ENCODE measurements at regions not wholly inside any gene's neighbourhood (a gene's known extent, or its start where the extent isn't known, plus 50 kb on each side); places are given as distances from the start of the nearest gene placed in this dataset.

DNA sequence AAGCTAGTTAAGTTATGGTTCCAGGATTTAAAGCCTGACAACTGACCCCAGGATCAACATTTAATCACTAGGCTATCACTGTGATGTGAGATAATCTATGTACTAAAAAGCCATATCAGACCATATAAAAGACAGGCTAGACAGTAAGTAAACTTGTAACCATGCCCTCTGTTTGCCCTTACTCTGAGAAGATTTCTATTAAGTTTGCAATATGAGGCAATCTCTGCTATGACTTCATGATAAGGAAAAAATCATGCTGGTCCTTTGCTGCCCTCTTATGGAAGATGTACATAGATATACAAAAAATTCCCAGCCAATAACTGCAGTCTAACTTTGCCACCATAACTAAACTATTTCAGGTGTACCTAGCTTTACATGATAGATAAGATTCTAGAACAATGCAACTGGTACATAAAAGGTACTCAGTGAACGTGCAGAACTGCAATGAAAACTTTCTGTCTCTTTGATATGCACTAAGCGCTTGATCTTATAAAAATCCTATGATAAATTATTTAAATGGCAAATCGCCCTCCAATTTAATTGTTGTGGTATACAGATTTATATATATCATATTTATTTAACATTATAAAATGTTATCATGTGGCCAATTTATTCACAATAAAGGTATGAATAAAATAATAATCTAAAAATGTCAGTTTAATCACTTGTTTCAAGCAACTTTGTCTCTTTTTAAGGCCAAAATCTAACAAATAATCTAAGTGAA lies 70.5 kb downstream of the FAM217A start:
- TF ChIP-seq MAZ (IDR thresholded peaks at IDR 0.05; ENCODE audit: borderline replicate concordance, low read depth, low read length) = no peak
- no peak for TF ChIP-seq POLR2A (IDR thresholded peaks at IDR 0.05; ENCODE audit: low read depth, low read length)
- TF ChIP-seq, protein P1, sequence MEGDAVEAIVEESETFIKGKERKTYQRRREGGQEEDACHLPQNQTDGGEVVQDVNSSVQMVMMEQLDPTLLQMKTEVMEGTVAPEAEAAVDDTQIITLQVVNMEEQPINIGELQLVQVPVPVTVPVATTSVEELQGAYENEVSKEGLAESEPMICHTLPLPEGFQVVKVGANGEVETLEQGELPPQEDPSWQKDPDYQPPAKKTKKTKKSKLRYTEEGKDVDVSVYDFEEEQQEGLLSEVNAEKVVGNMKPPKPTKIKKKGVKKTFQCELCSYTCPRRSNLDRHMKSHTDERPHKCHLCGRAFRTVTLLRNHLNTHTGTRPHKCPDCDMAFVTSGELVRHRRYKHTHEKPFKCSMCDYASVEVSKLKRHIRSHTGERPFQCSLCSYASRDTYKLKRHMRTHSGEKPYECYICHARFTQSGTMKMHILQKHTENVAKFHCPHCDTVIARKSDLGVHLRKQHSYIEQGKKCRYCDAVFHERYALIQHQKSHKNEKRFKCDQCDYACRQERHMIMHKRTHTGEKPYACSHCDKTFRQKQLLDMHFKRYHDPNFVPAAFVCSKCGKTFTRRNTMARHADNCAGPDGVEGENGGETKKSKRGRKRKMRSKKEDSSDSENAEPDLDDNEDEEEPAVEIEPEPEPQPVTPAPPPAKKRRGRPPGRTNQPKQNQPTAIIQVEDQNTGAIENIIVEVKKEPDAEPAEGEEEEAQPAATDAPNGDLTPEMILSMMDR (conservative IDR thresholded peaks at IDR 0.05; ENCODE audit: low read depth, low read length) = peak; percentile 84
- TF ChIP-seq RCOR1 (IDR thresholded peaks at IDR 0.05; ENCODE audit: insufficient replicate concordance, low read length) = no peak
- no peak for TF ChIP-seq RFX5 (IDR thresholded peaks at IDR 0.05; ENCODE audit: low read depth, low read length)
- TF ChIP-seq CEBPB (IDR thresholded peaks at IDR 0.05; ENCODE audit: low read depth, low read length) = peak; percentile 99
- peak; percentile 84 for TF ChIP-seq RAD21 (IDR thresholded peaks at IDR 0.05; ENCODE audit: low read length)
- TF ChIP-seq MXI1 (IDR thresholded peaks at IDR 0.05; ENCODE audit: borderline replicate concordance, low read depth, low read length) = no peak
- TF ChIP-seq SMC3 (IDR thresholded peaks at IDR 0.05; ENCODE audit: low read depth, low read length) = peak; percentile 67

Measured in IMR-90 (cell line).